H1 (cell line): ENCODE measurements at regions not wholly inside any gene's neighbourhood (a gene's known extent, or its start where the extent isn't known, plus 50 kb on each side); places are given as distances from the start of the nearest gene placed in this dataset.

Source experiments
- KDM1A ChIP-seq: fragments of 200-600, 300-600 bp; sonication (generic); IDR thresholded peaks from 2 replicates; pipeline ENCODE4 v1.7.1; 2016; ENCODE audit warnings: mild to moderate bottlenecking, low read length, borderline replicate concordance
- PHF8 ChIP-seq: fragments of 200-600 bp; sonication (generic); conservative IDR thresholded peaks from 2 replicates; pipeline ENCODE4 v1.7.1; 2012; ENCODE audit warnings: low read depth, mild to moderate bottlenecking, inconsistent platforms, low read length, moderate library complexity
- TAF1 ChIP-seq: IDR thresholded peaks from 2 replicates; pipeline ENCODE4 v1.6.1; 2011; ENCODE audit warnings: mild to moderate bottlenecking, low read depth, low read length
- TCF12 ChIP-seq: IDR thresholded peaks from 2 replicates; pipeline ENCODE4 v1.6.1; 2011; ENCODE audit warnings: low read depth, mild to moderate bottlenecking, low read length
- TF ChIP-seq, protein P1 (sequence below), 3 experiments: IDR thresholded peaks; 1 replicate in 2 of 3; 2 replicates in 1 of 3; pipeline versions ENCODE4 v1.5.1 to v1.6.1; 2011; ENCODE audit warnings: low read length in 3 of 3, mild to moderate bottlenecking in 3 of 3, inconsistent platforms in 2 of 3, low read depth in 1 of 3, moderate library complexity in 1 of 3; ENCODE audit not compliant: insufficient read depth in 1 of 3; ENCODE audit errors: control extremely low read depth in 1 of 3

DNA sequence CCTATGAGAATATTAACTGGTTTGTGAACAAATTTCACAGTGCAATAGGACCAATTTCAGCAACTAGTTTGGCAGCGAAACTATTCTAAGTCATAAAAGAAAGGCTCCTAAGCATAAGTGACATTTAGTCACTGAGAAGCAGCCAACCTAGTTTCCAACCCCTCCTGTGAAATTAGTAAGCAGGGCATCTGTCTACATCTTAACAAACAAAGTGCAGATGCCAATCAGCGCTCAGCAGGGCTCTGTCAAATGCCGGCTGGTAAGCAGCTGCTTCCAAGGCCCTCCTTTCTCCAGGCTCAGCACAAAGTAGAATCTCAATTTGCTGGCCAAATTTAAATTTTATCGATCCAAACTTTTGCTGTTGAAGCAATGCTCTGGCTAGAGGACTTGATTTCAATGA lies 124.7 kb downstream of the ICOS start:
- TF ChIP-seq, protein P1, sequence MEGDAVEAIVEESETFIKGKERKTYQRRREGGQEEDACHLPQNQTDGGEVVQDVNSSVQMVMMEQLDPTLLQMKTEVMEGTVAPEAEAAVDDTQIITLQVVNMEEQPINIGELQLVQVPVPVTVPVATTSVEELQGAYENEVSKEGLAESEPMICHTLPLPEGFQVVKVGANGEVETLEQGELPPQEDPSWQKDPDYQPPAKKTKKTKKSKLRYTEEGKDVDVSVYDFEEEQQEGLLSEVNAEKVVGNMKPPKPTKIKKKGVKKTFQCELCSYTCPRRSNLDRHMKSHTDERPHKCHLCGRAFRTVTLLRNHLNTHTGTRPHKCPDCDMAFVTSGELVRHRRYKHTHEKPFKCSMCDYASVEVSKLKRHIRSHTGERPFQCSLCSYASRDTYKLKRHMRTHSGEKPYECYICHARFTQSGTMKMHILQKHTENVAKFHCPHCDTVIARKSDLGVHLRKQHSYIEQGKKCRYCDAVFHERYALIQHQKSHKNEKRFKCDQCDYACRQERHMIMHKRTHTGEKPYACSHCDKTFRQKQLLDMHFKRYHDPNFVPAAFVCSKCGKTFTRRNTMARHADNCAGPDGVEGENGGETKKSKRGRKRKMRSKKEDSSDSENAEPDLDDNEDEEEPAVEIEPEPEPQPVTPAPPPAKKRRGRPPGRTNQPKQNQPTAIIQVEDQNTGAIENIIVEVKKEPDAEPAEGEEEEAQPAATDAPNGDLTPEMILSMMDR (IDR thresholded peaks at IDR 0.05; ENCODE audit: control extremely low read depth in 1 of 3, insufficient read depth in 1 of 3, low read depth in 1 of 3, low read length in 3 of 3): no peak
- no peak for TF ChIP-seq KDM1A
- no peak for TF ChIP-seq PHF8
- TF ChIP-seq TCF12: no peak
- no peak for TF ChIP-seq TAF1
